ENCODE measurements at regions not wholly inside any gene's neighbourhood (a gene's known extent, or its start where the extent isn't known, plus 50 kb on each side); places are given as distances from the start of the nearest gene placed in this dataset.

- peaks cover 30% of the 10 kb centered on the region for H3K27me3 Mint-ChIP-seq
- no peaks in the 10 kb centered on the region for H3K4me1 Mint-ChIP-seq
- Histone ChIP-seq H3K27me3 (replicated peaks in 1 of 4; ENCODE audit: control extremely low read depth in 1 of 4, control insufficient read depth in 3 of 4, insufficient read depth in 4 of 4, low read length in 3 of 4) (peaks cover 0 to 5% (median 0%) of the 10 kb centered on the region in 4 experiments), H3K79me2 (ENCODE audit: control insufficient read depth, insufficient read depth, low read length) (no peaks in the 10 kb centered on the region), H3K27ac (ENCODE audit: low read length in 2 of 2) (no peak overlapping the region), H3K9ac (ENCODE audit: low read length) (no peak overlapping the region), H2AFZ (ENCODE audit: insufficient read depth, low read depth, low read length, poor library complexity, severe bottlenecking) (no peak overlapping the region), H4K20me1 (ENCODE audit: control insufficient read depth, insufficient read depth, low read length, poor library complexity, severe bottlenecking) (no peaks in the 10 kb centered on the region), H3K4me3 (ENCODE audit: control extremely low read depth in 1 of 5, extremely low read depth in 1 of 5, insufficient read depth in 1 of 5, low read depth in 2 of 5, low read length in 4 of 5) (no peak overlapping the region), H3K36me3 (replicated peaks in 1 of 2; ENCODE audit: control extremely low read depth in 1 of 2, control insufficient read depth in 1 of 2, extremely low read depth in 1 of 2, insufficient read depth in 2 of 2, low read length in 1 of 2) (no peaks in the 10 kb centered on the region), H3K4me1 (ENCODE audit: control insufficient read depth in 2 of 2, insufficient read depth in 2 of 2, low read length in 2 of 2) (no peaks in the 10 kb centered on the region), H3K9me3 (ENCODE audit: control extremely low read depth in 1 of 3, control insufficient read depth in 2 of 3, insufficient read depth in 1 of 3, low read length in 2 of 3) (no peaks in the 10 kb centered on the region), H3K4me2 (replicated peaks; ENCODE audit: low read depth, low read length, poor library complexity, severe bottlenecking) (no peak overlapping the region)
- 100% methylated on average over 1 of the region's 4 CpGs for WGBS (ENCODE audit: insufficient coverage)
- intact Hi-C loops (cut with micrococcal nuclease): no loop called here
- H3K4me3 Mint-ChIP-seq: no peak overlapping the region
- no peak overlapping the region for H3K27ac Mint-ChIP-seq
- H3K9me3 Mint-ChIP-seq (ENCODE audit: insufficient read depth): no peaks in the 10 kb centered on the region
- ChIA-PET POLR2A (no interaction called here), CTCF (no interaction called here)
- ATAC-seq (ENCODE audit: low read depth): no peak
- no peak for DNase-seq
- TF ChIP-seq CTCF (IDR thresholded peaks at IDR 0.05) (no peak), EZH2 (IDR thresholded peaks at IDR 0.05; ENCODE audit: borderline replicate concordance, insufficient read depth, low read depth, low read length, poor library complexity, severe bottlenecking) (no peak)
Observed at GRCh38 chr17:34525651-34526050, 53.7 kb upstream of the TMEM132E start.

GRCh38 chr17:34521955-34522354 is 57.4 kb upstream of the TMEM132E start:
- Mint-ChIP-seq H3K9me3 (ENCODE audit: insufficient read depth) (no peaks in the 10 kb centered on the region), H3K4me3 (no peak overlapping the region), H3K27me3 (peaks cover 20% of the 10 kb centered on the region), H3K4me1 (no peaks in the 10 kb centered on the region), H3K27ac (no peak overlapping the region)
- intact Hi-C loops (cut with micrococcal nuclease): no loop called here
- Histone ChIP-seq H3K4me1 (ENCODE audit: control insufficient read depth in 2 of 2, insufficient read depth in 2 of 2, low read length in 2 of 2) (no peaks in the 10 kb centered on the region), H3K4me3 (ENCODE audit: control extremely low read depth in 1 of 5, extremely low read depth in 1 of 5, insufficient read depth in 1 of 5, low read depth in 2 of 5, low read length in 4 of 5) (no peak overlapping the region), H3K9me3 (ENCODE audit: control extremely low read depth in 1 of 3, control insufficient read depth in 2 of 3, insufficient read depth in 1 of 3, low read length in 2 of 3) (no peaks in the 10 kb centered on the region), H3K4me2 (replicated peaks; ENCODE audit: low read depth, low read length, poor library complexity, severe bottlenecking) (no peak overlapping the region), H3K9ac (ENCODE audit: low read length) (no peak overlapping the region), H2AFZ (ENCODE audit: insufficient read depth, low read depth, low read length, poor library complexity, severe bottlenecking) (no peak overlapping the region), H3K27me3 (replicated peaks in 1 of 4; ENCODE audit: control extremely low read depth in 1 of 4, control insufficient read depth in 3 of 4, insufficient read depth in 4 of 4, low read length in 3 of 4) (no peaks in the 10 kb centered on the region), H4K20me1 (ENCODE audit: control insufficient read depth, insufficient read depth, low read length, poor library complexity, severe bottlenecking) (no peaks in the 10 kb centered on the region), H3K27ac (ENCODE audit: low read length in 2 of 2) (no peak overlapping the region), H3K79me2 (ENCODE audit: control insufficient read depth, insufficient read depth, low read length) (no peaks in the 10 kb centered on the region), H3K36me3 (replicated peaks in 1 of 2; ENCODE audit: control extremely low read depth in 1 of 2, control insufficient read depth in 1 of 2, extremely low read depth in 1 of 2, insufficient read depth in 2 of 2, low read length in 1 of 2) (no peaks in the 10 kb centered on the region)
- ChIA-PET POLR2A (no interaction called here), CTCF (no interaction called here)
- 76% methylated on average over 10 of the region's 11 CpGs for WGBS (ENCODE audit: insufficient coverage)
- no peak for TF ChIP-seq CTCF (IDR thresholded peaks at IDR 0.05)
- TF ChIP-seq EZH2 (IDR thresholded peaks at IDR 0.05; ENCODE audit: borderline replicate concordance, insufficient read depth, low read depth, low read length, poor library complexity, severe bottlenecking): no peak
- DNase-seq (no peak), ATAC-seq (ENCODE audit: low read depth) (no peak)
